GM23248 (cell line): ENCODE measurements at regions not wholly inside any gene's neighbourhood (a gene's known extent, or its start where the extent isn't known, plus 50 kb on each side); places are given as distances from the start of the nearest gene placed in this dataset.

Source experiments
- EZH2 ChIP-seq: fragments of 200-600 bp; sonication (generic); IDR thresholded peaks from 2 replicates; pipeline ENCODE4 v1.6.1; 2018; ENCODE audit warnings: antibody characterized with exemption, mild to moderate bottlenecking; ENCODE audit not compliant: insufficient read depth, poor library complexity, severe bottlenecking
- EZH2phosphoT487 ChIP-seq: fragments of 200-600 bp; sonication (generic); IDR thresholded peaks from 2 replicates; pipeline ENCODE4 v1.6.1; 2018; ENCODE audit warnings: antibody characterized with exemption, moderate library complexity, mild to moderate bottlenecking, low read depth; ENCODE audit not compliant: insufficient read depth

DNA sequence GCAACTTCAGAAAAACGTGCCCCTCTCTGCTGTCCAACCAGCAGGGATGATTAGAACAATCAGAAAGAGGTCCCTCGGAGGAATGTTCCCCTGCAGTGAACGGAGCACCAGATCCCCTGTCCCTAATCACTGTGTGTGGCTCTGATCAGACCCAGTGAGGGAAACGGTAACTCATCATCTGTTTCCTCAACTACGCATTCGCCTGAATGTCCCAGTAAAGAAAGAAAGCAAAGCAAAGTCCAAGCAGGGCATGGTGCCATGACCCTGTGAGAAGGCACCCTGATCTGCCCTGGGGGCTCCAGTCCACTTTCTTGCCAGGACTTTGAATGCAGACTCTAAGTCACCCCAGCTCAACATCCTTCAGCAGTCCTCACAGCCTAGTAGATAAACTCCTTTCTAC is 149.2 kb downstream of the LY86 start:
- TF ChIP-seq EZH2phosphoT487 (no peak), EZH2 (no peak)
